ENCODE measurements at regions not wholly inside any gene's neighbourhood (a gene's known extent, or its start where the extent isn't known, plus 50 kb on each side); places are given as distances from the start of the nearest gene placed in this dataset.

GRCh38 chr16:66309215-66309807, 57.2 kb upstream of the CDH5 start:
- no peak for TF ChIP-seq THAP7 (CRISPR knock-in tag; IDR thresholded peaks at IDR 0.05)
- no peak for TF ChIP-seq DBP (CRISPR knock-in tag; IDR thresholded peaks at IDR 0.05; ENCODE audit: not compliant biosample characterization)
- no peak for TF ChIP-seq NCOR1 (IDR thresholded peaks at IDR 0.05; ENCODE audit: borderline replicate concordance, low read length)
- TF ChIP-seq ZBTB10 (CRISPR knock-in tag; IDR thresholded peaks at IDR 0.05; ENCODE audit: borderline replicate concordance) = no peak
- TF ChIP-seq ZNF740 (CRISPR knock-in tag; IDR thresholded peaks at IDR 0.05) = no peak
- no peak for TF ChIP-seq GTF2F1 (IDR thresholded peaks at IDR 0.05; ENCODE audit: low read length)
- TF ChIP-seq ATM (IDR thresholded peaks at IDR 0.05; ENCODE audit: borderline replicate concordance) = no peak
- TF ChIP-seq KLF12 (CRISPR knock-in tag; IDR thresholded peaks at IDR 0.05; ENCODE audit: borderline replicate concordance) = no peak
- TF ChIP-seq ZSCAN5A (CRISPR knock-in tag; IDR thresholded peaks at IDR 0.05; ENCODE audit: borderline replicate concordance) = no peak
